GM18520 (cell line): ENCODE measurements at regions not wholly inside any gene's neighbourhood (a gene's known extent, or its start where the extent isn't known, plus 50 kb on each side); places are given as distances from the start of the nearest gene placed in this dataset.
"Not testable (repeated sequence)": the region's sequence is repeated elsewhere in the genome, so short reads cannot be mapped to it uniquely, and the experiment has no call there.

Experiments
- ATAC-seq: cut with Tn5 transposase; IDR thresholded peaks from one replicate; pipeline ENCODE4 v1.9.1; 2021; ENCODE audit not compliant: unreplicated experiment

GRCh38 chr17:77628035-77628434 is 330.5 kb upstream of the TNRC6C start:
- ATAC-seq = no peak

DNA sequence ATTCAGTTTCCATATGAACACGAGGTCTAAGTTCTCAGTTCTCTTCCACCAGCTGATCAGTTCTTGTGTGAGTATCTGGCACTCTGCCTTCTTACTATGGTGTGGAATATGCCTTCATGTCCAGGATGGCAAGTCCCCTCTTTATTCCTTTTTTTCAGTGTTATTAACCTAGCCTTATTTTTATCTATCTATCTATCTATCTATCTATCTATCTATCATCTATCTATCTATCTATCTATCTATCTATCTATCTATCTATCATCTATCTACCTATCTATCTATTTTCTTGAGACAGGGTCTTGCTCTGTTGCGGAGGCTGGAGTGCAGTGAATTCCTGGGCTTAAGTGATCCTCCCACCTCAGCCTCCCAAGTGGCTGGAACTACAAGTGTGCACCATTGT is 329.2 kb upstream of the TNRC6C start:
- not testable (repeated sequence) for ATAC-seq

DNA sequence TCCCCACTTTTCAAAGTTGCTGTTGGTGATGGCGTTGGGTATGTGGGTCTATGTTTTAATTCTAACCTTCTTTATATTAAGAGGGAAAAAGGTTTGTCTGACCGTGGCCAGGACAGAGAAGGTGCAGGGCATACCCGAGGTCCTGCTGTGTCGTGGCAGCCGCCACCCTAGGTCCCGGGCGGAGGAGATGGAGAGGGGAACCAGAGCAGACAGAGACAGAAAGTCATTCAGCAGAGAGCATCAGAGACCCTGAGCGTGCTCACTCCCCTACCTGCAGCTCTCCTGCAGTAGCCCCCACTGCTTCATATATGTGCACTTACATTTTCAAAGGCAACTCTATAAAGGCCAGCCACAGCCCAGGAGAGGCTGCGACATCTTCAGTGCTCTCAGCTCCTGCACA is 327.2 kb upstream of the TNRC6C start:
- ATAC-seq = no peak

- ATAC-seq = no peak
Observed at GRCh38 chr17:77632619-77633018, 325.9 kb upstream of the TNRC6C start.

DNA sequence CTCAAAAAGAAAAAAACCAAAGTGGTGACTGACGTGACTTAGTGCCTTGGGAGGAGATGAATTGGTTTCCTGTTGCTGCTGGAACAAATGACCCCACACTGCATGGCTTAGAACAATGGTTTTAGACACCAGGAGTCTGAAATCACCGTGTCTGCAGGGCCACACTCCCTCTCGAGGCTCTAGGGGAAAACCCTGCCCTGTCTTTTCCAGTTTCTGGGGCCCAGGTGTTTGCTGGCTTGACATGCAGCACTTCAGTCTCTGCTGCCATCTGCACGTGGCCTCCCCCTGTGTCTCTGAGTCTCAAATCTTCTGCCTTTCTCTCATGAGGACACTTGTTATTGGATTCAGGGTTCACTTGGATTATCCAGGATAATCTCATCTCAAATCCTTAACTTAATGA is 323.8 kb upstream of the TNRC6C start:
- ATAC-seq = no peak

DNA sequence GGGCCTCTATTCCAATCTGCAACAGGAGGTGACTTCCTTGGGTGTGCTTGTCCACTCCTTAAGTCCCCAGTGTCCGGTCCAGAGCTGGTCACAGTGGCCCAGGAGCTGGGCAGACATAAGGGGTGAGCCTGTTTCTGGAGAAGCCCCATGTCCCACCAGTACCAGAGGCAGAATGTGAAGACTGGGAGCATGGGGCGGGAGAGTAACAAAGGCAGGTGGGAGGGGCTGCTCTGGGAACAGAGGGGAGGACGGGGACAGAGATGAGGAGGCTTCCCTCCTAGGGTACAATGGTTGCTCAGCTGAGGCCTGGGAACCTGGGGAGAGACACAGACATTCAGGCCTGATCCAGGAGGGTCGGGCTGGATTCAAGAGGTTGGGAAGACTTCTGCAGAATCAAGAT is 323.3 kb upstream of the TNRC6C start:
- no peak for ATAC-seq

DNA sequence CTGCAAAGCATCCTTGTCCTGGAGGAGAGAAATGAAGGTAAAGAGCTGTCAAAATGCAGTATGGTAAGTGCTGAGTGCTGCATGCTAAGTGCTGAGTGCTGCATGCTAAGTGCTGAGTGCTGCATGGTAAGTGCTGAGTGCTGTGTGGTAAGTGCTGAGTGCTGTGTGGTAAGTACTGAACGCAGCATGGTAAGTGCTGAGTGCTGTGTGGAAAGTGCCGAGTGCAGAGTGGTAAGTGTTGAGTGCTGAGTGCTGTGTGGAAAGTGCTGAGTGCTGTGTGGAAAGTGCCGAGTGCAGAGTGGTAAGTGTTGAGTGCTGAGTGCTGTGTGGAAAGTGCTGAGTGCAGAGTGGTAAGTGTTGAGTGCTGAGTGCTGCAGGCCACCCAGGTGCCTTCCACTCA is 322.7 kb upstream of the TNRC6C start:
- not testable (repeated sequence) for ATAC-seq

DNA sequence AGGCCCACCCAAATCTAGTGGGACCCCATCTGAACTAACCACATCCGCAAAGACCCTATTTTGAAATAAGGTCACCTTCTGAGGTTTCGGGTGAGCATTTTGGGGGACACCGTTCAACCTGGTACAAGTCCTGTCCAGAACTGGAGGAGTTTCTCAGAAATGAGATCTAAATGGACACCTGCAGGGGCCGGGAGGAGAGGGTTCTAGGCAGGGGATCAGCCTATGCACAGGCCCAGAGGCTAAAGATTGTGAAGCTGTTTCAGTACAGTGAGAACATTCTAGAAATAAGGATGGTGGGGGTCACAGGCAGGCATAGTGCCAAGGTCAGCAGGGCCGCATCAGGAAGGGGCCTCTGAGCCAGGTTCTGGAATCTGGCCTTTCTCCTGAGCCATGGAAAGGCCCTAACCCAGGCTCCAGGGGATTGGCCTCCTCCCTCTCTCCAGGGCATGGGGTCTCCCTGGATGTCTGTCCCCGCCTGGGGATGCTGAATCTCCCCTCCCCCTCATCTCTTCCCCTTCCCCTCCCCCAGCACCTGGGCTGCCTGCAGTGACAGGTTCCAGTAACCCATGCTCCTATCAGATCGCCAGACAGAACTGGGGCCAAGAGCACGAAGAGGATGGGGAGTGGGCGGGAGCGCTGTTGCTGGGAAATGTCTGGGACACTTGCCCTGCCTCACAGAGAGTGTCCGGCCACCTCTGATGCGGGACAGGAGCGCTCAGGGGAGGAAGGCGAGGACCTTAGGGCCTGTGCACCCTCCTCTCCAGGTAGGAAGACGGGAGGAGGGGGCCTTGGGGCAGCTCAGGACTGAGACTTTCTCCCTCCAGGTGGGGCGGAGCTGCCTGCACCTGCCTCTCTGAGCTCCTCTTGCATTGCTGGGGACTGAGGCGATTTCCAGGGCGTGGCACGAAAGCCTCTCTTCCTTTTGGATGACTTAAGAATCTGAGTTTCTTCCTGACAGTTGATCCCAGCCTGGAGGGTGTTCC is 321.4 kb upstream of the TNRC6C start:
- no peak for ATAC-seq

GRCh38 chr17:77637818-77638575 is 320.5 kb upstream of the TNRC6C start:
- no peak for ATAC-seq

DNA sequence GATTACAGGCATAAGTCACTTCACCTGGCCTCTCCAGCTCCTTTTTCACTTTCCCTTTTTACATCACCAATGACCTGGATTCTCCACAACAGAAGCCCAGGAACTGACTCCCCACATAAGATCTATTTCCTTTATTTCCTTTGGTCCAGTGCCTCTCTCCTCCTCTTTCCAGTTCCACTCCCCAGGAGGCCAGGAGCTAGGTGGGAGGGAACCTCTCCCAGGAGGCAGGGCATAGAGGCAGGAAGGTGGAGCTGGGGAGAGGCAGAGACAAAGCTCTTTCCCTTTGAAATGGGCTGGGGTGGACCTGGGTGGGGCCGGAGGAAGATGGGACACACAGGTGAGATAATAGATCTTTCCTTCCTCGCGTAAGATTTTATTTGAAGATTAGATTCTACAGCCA is 318.3 kb upstream of the TNRC6C start:
- no peak for ATAC-seq

DNA sequence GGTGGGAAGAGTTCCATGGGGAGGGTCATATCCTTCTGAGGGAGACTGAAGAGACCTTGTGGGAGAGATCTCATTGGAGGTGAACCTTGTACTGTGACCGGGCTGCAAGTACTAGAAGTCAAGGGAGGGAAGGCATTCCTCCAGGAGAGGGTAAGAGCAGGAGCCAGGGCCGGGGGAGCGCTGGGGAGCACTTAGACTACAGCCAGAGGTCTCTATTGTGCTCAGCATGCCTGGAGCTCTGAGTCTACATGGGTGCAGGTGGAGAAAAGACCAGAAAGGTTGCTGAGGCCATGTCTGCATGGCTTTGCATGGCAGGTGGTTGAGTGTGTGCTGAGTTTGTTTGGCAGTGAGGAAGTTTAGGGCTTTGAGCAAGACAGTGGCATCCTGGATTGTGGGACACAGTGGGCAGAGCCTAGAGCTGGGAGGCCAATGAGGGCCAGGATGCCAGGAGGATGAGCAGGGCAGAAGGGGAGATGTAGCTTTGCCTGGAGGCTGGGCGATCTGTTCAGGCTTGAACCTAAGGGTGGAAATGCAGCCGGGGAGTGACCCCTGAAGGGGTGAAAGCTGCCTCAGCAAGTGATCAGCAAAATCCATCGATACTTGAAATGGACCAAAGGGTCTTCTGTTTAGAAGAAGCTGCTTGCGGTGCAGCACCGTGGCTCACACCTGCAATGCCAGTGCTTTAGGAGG is 317.4 kb upstream of the TNRC6C start:
- no peak for ATAC-seq

DNA sequence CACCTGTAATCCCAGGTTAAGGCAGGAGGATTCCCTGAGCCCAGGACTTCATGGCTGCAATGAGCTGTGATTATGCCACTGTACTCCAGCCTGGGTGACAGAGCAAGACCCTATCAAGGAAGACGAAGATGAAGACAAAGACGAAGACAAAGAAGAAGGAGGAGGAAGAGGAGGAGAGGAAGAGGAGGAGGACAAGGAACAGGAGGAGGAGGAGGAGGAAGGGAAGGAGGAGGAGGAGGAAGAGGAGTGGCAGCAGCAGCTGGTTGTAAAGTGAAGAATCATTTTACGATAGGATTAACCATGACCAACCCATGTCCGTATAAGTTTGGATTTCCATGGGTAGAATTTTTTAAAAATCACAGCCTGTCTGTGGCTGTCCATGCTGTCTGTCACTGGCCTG is 316.8 kb upstream of the TNRC6C start:
- ATAC-seq = no peak

- ATAC-seq = no peak
Observed at GRCh38 chr17:77644181-77645071, 314.1 kb upstream of the TNRC6C start.

DNA sequence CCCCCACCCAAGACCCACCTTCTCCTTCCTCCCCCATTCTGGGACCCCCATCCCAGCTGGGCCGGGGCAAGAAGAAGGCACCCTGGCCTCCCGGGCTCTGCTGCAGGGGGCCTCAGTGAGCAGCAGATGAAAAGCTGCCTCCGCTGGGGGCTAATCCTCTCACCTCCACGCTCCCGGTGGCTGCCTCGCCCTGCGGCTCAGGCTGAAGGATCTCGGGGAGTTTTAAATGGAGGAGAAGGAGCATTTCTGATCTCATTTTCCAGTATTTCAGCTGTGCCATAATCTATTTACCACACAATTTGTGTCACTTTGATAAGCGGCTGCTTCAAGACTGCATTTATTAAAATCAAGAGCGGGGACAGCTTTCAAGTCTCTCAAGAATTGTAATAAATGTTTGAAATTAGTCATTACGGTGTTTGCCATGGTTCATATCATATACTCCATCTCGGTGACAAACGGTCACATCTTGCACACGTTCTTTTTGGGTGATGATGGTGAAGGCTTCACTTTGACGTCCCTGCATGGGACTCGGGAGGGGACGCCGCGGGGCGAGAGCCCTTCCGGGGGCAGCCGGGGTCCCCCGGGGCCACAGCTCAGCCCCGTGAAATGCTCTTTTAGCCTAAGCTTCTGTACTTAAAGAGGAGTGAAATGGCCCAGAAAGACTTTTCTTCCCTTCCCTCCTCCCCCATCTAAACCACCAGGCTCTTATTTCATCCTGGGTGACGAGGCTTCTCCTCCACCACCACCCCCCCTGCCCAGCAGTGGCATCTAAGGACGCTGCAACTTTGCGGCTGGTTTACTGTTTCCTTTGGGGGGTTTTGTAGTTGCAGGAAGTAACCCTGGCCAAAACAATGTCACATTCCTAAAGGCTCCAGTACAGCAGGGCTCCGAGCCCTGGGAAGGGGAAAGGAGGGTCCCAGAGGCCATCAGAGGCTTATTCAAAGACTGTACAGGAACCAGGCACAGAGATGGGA is 313.1 kb upstream of the TNRC6C start:
- no peak for ATAC-seq

GRCh38 chr17:77646046-77646430 is 312.5 kb upstream of the TNRC6C start:
- ATAC-seq = no peak

DNA sequence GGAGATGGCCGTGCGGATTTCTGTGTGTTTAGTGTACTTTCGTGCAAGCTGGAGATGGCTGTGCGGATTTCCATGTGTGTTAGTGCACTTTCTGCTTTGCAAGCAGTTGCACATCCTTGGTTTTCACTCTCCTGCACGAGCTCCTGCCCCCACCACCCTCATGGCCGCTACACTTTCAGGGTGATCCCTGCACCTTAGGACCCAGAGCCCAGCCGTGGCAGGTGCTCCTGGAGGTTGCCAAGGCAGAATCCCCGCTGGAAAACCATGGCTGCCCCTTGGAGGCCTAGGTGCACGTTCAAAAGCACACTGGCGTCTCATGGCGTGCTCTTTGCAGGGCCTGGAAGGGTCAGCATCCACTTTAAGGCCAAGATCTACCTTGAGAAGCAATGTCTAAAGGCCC is 311.0 kb upstream of the TNRC6C start:
- ATAC-seq = no peak

DNA sequence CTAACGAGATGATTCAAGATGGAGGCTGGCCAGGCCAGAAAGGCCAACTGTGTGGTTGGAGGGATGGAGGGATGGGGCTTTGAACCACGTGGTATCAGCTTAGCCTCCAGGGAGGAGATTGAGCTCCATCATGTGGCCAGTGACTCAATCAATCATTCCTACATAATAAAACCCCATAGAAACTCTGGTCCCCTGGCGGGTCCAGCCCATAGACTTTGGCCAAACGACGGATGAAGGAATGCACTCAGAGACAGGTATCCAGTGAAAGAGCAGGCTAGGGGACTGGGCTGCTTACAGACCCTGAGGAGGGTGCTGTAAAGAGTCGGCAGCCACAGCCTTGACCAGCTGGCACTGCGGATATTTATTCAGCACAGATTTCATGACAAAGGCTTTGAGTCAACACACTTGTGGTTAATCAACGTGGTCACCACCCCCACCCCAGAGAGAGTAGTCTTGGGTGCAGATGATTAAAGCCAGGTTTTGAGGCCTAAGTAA is 308.7 kb upstream of the TNRC6C start:
- no peak for ATAC-seq

DNA sequence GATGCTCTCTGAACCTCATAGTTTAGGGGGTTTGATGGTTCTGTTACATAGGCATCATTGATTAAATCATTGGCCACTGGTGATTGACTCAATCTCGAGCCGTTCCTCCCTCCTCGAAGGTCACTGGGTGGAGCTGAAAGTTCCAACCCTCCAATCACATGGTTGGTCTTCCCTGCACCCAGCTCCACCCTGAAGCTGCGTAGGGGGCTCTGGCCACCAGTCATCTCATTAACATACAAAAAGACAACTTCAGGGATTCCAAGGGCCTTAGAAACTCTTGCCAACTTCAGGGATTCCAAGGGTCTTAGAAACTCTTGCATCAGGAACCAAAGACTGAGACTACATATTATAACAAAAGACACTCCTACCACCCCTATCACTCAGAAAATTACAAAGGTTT is 306.5 kb upstream of the TNRC6C start:
- ATAC-seq = no peak

DNA sequence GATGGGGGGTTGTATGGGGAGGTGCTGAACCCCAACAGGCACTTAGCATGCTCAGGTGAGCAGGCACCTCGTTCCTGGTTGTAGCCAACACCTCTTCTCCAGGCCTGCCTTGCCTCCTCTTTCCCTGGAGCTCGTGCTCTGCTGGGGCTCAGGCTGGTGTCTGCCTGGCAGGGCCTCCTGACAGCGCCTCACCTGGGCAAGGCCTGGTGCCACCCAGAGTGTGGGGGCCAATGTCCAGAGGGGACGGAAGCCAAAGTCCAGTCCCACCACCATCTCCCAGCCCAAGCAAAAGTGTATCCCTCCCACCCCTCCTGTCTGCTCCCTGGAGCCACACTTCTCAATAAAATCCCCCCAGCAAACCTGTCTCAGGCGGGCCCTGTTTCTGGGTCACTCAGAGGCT is 304.2 kb upstream of the TNRC6C start:
- no peak for ATAC-seq
